Osteoblast (primary cell): ENCODE measurements at regions not wholly inside any gene's neighbourhood (a gene's known extent, or its start where the extent isn't known, plus 50 kb on each side); places are given as distances from the start of the nearest gene placed in this dataset.
"Not testable (repeated sequence)": the region's sequence is repeated elsewhere in the genome, so short reads cannot be mapped to it uniquely, and the experiment has no call there.

Source experiments
- DNase-seq: peaks from one replicate; pipeline ENCODE4 v3.0.0; 2011; ENCODE audit warnings: low spot score, mixed read lengths; ENCODE audit not compliant: insufficient read length; ENCODE audit errors: missing footprints
- H2AFZ ChIP-seq: 2 replicates; pipeline ENCODE4 v1.6.0; 2011; ENCODE audit warnings: mild to moderate bottlenecking, low read length
- H3K27ac ChIP-seq: 2 replicates; pipeline ENCODE4 v1.5.1; 2011; ENCODE audit warnings: mild to moderate bottlenecking, low read depth, low read length, moderate library complexity
- H3K27me3 ChIP-seq: 2 replicates; pipeline ENCODE4 v1.6.0; 2012; ENCODE audit warnings: mild to moderate bottlenecking, control low read depth, inconsistent platforms, low read length, moderate library complexity; ENCODE audit not compliant: insufficient read depth
- H3K36me3 ChIP-seq: 2 replicates; pipeline ENCODE4 v1.5.1; 2011; ENCODE audit warnings: mild to moderate bottlenecking, low read length, control low read depth, moderate library complexity; ENCODE audit not compliant: insufficient read depth
- H3K4me1 ChIP-seq: 2 replicates; pipeline ENCODE4 v1.5.1; 2011; ENCODE audit warnings: mild to moderate bottlenecking, low read length, control low read depth, moderate library complexity; ENCODE audit not compliant: insufficient read depth
- H3K4me2 ChIP-seq: 2 replicates; pipeline ENCODE4 v1.6.0; 2011; ENCODE audit warnings: mild to moderate bottlenecking, low read length; ENCODE audit not compliant: insufficient read depth
- H3K4me3 ChIP-seq: fragments of 200-600 bp; sonication (generic); 3 replicates; pipeline ENCODE4 v1.5.1; 2012; ENCODE audit warnings: mild to moderate bottlenecking, low read length, inconsistent platforms; ENCODE audit not compliant: insufficient read depth
- H3K79me2 ChIP-seq: 2 replicates; pipeline ENCODE4 v1.6.0; 2012; ENCODE audit warnings: mild to moderate bottlenecking, low read length, control low read depth, inconsistent platforms; ENCODE audit not compliant: insufficient read depth
- H3K9me3 ChIP-seq: 2 replicates; pipeline ENCODE4 v1.5.1; 2011; ENCODE audit warnings: low read depth, low read length, control low read depth
- H4K20me1 ChIP-seq: 2 replicates; pipeline ENCODE4 v1.6.0; 2012; ENCODE audit warnings: mild to moderate bottlenecking, low read length, control low read depth; ENCODE audit not compliant: insufficient read depth
- TF ChIP-seq, protein P1 (sequence below): IDR thresholded peaks from 2 replicates; pipeline ENCODE4 v1.5.1; 2011; ENCODE audit warnings: mild to moderate bottlenecking, low read depth, low read length, moderate library complexity; ENCODE audit errors: extremely low read depth

DNA sequence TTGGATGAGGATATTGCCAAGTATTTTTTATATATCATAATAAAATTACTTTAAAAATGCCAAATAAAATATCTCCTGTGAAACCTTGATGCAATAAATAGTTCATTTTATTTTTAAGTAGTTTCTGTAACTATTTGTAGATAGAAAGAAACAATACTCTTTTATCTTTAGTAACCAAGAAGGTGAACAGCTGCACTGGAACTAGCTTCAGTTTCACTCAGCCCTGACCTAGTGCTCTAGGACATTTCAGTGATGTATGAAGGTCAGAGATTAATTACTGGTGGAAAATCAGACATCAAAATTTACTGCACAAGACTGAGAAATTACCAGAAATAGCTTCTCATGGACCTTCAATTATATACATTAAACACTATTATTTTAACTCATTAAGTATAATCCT is 1305.0 kb downstream of the CNTNAP5 start:
- Histone ChIP-seq H2AFZ (no peak overlapping the region), H4K20me1 (no peaks in the 10 kb centered on the region), H3K4me2 (no peak overlapping the region), H3K79me2 (no peaks in the 10 kb centered on the region), H3K27ac (no peak overlapping the region), H3K27me3 (no peaks in the 10 kb centered on the region), H3K9me3 (no peaks in the 10 kb centered on the region), H3K36me3 (no peaks in the 10 kb centered on the region), H3K4me3 (no peak overlapping the region), H3K4me1 (no peaks in the 10 kb centered on the region)
- no peak for DNase-seq
- TF ChIP-seq, protein P1, sequence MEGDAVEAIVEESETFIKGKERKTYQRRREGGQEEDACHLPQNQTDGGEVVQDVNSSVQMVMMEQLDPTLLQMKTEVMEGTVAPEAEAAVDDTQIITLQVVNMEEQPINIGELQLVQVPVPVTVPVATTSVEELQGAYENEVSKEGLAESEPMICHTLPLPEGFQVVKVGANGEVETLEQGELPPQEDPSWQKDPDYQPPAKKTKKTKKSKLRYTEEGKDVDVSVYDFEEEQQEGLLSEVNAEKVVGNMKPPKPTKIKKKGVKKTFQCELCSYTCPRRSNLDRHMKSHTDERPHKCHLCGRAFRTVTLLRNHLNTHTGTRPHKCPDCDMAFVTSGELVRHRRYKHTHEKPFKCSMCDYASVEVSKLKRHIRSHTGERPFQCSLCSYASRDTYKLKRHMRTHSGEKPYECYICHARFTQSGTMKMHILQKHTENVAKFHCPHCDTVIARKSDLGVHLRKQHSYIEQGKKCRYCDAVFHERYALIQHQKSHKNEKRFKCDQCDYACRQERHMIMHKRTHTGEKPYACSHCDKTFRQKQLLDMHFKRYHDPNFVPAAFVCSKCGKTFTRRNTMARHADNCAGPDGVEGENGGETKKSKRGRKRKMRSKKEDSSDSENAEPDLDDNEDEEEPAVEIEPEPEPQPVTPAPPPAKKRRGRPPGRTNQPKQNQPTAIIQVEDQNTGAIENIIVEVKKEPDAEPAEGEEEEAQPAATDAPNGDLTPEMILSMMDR, result no peak

DNA sequence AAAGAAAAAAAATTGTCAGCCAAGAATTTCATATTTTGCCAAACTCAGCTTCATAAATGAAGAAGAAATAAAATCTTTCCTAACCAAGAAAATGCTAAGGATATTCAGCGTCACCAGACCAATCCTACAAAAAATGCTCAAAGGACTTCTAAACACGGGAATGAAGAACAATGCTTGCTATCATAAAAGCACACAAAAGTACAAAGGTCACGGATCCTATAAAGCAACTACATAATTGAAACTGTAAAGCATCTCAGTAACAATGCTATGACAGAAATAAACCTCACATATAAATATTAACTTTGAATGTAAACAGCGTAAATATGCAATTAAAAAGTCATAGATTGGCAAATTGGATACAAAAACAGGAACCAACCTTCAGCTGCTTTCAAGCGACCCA is 1314.6 kb upstream of the GYPC start:
- no peak overlapping the region for H2AFZ ChIP-seq
- no peaks in the 10 kb centered on the region for H4K20me1 ChIP-seq
- TF ChIP-seq, protein P1, result no peak
- no peak overlapping the region for H3K27ac ChIP-seq
- H3K4me3 ChIP-seq, result no peak overlapping the region
- no peak overlapping the region for H3K4me2 ChIP-seq
- no peaks in the 10 kb centered on the region for H3K36me3 ChIP-seq
- H3K4me1 ChIP-seq, result no peaks in the 10 kb centered on the region
- H3K79me2 ChIP-seq, result no peaks in the 10 kb centered on the region
- H3K27me3 ChIP-seq, result no peaks in the 10 kb centered on the region
- no peaks in the 10 kb centered on the region for H3K9me3 ChIP-seq
- no peak for DNase-seq

DNA sequence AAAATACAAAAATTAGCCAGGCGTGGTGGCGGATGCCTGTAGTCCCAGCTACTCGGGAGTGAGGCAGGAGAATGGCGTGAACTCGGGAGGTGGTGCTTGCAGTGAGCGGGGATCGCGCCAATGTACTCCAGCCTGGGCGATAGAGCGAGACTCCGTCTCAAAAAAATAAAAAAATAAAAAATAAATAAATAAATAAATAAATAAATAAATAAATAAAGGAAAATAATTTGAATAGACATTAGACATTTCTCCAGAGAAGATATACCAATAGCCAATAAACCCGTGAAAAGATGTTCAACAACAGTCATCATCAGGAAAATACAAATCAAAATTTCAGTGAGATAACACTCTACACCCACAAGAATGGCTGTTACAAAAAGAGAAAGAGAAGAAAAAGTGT is 1302.4 kb upstream of the GYPC start:
- not testable (repeated sequence) for H3K9me3 ChIP-seq, H3K79me2 ChIP-seq, H3K4me1 ChIP-seq, H3K27ac ChIP-seq, H2AFZ ChIP-seq, H3K36me3 ChIP-seq, H3K4me2 ChIP-seq, H4K20me1 ChIP-seq, H3K4me3 ChIP-seq, DNase-seq, H3K27me3 ChIP-seq

DNA sequence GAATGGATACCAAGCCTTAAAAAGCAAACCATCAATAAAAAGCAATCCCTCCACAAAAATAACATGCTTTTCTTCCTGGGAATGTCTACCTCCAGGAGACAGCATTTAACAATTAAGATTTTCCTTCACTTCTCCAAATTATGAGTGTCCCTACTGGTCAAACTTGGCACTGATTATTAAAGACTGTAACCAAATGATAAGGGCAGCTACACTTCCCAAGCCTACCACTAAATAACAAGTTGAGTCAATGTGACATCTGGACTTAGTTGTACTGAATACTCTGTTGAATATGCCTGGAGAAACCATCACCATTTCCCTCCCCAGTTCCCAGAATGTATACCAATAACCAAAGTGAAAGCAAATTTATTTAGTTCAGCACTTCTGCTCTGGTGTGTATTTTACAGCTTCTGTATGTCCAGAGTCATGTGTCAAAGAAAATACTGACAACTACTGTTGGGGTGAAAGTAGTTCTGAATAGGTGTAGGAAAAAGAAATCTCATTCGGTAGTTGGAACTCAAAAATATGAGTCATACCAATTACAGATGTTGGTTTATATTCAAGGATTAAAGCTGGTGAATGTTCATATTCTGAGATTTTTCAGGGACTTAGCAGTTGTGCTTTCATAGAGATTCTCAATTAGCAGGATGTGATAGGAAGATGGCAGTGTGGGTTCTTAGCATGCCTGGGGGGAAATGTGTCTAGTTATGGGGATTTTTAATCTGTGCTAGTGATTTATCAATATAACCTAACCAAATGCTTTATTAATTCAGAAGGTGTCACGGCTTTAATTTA is 1291.6 kb upstream of the GYPC start:
- Histone ChIP-seq H3K4me3 (no peak overlapping the region), H4K20me1 (no peaks in the 10 kb centered on the region), H3K9me3 (no peaks in the 10 kb centered on the region), H3K4me2 (no peak overlapping the region), H3K79me2 (no peaks in the 10 kb centered on the region), H3K27me3 (no peaks in the 10 kb centered on the region), H3K27ac (no peak overlapping the region), H3K4me1 (no peaks in the 10 kb centered on the region), H3K36me3 (no peaks in the 10 kb centered on the region), H2AFZ (no peak overlapping the region)
- TF ChIP-seq, protein P1, result no peak
- no peak for DNase-seq
